ENCODE measurements at regions not wholly inside any gene's neighbourhood (a gene's known extent, or its start where the extent isn't known, plus 50 kb on each side); places are given as distances from the start of the nearest gene placed in this dataset.

DNA sequence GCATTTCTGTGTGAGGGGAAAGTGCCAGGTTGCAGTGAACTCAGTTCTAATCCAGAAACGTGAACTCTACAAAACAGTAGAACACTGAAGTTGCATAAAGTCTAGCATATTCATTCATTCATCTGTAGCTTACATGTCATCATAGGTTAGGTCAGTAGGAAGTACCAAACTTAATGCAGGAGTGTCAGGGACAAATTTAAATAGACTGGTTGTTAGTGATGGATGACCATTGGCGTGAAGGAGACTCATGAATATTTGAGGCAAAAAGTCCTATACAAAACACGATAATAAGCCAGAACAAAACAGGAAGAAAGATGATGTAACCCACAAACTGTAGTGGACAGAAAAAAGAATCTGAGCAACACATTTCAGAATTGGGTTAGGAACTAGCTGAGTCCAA is 592.8 kb upstream of the PCDH10 start:
- no peaks in the 10 kb centered on the region for H3K36me3 ChIP-seq (ENCODE audit: control insufficient read depth, insufficient read depth, low read length)
- no peaks in the 10 kb centered on the region for H3K27me3 ChIP-seq (ENCODE audit: control insufficient read depth, insufficient read depth, low read length)
- POLR2A ChIA-PET, result no interaction called here
- CTCF ChIA-PET, result no interaction called here
- TF ChIP-seq, protein P1, sequence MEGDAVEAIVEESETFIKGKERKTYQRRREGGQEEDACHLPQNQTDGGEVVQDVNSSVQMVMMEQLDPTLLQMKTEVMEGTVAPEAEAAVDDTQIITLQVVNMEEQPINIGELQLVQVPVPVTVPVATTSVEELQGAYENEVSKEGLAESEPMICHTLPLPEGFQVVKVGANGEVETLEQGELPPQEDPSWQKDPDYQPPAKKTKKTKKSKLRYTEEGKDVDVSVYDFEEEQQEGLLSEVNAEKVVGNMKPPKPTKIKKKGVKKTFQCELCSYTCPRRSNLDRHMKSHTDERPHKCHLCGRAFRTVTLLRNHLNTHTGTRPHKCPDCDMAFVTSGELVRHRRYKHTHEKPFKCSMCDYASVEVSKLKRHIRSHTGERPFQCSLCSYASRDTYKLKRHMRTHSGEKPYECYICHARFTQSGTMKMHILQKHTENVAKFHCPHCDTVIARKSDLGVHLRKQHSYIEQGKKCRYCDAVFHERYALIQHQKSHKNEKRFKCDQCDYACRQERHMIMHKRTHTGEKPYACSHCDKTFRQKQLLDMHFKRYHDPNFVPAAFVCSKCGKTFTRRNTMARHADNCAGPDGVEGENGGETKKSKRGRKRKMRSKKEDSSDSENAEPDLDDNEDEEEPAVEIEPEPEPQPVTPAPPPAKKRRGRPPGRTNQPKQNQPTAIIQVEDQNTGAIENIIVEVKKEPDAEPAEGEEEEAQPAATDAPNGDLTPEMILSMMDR (IDR thresholded peaks at IDR 0.05; ENCODE audit: insufficient read depth, low read depth, low read length), result no peak
- DNase-seq (ENCODE audit: low read depth), result no peak
- H3K4me3 ChIP-seq (ENCODE audit: low read depth, low read length), result no peak overlapping the region

DNA sequence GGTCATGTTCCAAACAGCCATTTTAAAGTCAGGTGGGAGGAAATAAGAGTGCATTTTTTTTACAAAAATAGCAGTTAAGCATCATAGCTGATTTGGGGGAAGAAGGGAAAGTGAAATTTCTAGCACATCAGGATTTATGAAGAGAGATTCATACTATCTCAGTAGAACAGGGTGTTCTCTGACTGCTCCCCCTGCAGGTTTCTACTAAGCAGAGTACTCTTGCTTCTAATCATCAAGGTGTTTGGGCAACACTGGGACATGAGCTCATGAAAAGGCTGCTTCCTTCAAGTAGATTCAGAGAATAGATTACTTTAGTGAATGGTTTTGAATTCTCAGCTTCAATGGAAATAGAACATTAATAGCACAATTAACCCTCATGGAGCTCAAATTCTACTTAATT is 591.4 kb upstream of the PCDH10 start:
- Histone ChIP-seq H3K27me3 (ENCODE audit: control insufficient read depth, insufficient read depth, low read length) (no peaks in the 10 kb centered on the region), H3K36me3 (ENCODE audit: control insufficient read depth, insufficient read depth, low read length) (no peaks in the 10 kb centered on the region), H3K4me3 (ENCODE audit: low read depth, low read length) (no peak overlapping the region)
- TF ChIP-seq, protein P1 (IDR thresholded peaks at IDR 0.05; ENCODE audit: insufficient read depth, low read depth, low read length), result no peak
- DNase-seq (ENCODE audit: low read depth), result no peak
- ChIA-PET POLR2A (no interaction called here), CTCF (interaction anchor here (1.2 kb wide), 1 partner anchor 29 kb away, joined by 3 read pairs; no protein-coding TSS in a partner anchor)

DNA sequence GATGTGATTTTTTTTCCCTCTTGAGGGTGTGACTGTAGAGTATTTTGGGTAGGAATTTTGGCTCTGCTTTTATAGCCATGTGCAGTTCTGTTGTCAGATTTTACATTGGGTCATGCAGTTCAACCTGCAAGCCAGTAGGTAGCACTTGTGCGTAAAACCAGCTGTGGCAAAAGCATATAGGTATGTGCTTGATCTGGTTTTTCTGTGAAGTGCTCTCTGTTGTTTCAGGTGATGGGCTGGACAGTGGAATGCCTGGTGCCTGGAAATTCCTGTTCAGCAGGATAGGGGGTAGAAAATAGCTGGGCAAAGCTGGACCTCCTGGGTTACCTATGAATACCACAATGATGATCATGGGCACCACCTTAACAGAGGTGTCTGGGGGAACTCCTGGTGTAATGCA is 584.2 kb upstream of the PCDH10 start:
- ChIA-PET POLR2A (no interaction called here), CTCF (no interaction called here)
- TF ChIP-seq, protein P1 (IDR thresholded peaks at IDR 0.05; ENCODE audit: insufficient read depth, low read depth, low read length), result no peak
- Histone ChIP-seq H3K27me3 (ENCODE audit: control insufficient read depth, insufficient read depth, low read length) (no peaks in the 10 kb centered on the region), H3K36me3 (ENCODE audit: control insufficient read depth, insufficient read depth, low read length) (no peaks in the 10 kb centered on the region), H3K4me3 (ENCODE audit: low read depth, low read length) (no peak overlapping the region)
- DNase-seq (ENCODE audit: low read depth), result no peak

DNA sequence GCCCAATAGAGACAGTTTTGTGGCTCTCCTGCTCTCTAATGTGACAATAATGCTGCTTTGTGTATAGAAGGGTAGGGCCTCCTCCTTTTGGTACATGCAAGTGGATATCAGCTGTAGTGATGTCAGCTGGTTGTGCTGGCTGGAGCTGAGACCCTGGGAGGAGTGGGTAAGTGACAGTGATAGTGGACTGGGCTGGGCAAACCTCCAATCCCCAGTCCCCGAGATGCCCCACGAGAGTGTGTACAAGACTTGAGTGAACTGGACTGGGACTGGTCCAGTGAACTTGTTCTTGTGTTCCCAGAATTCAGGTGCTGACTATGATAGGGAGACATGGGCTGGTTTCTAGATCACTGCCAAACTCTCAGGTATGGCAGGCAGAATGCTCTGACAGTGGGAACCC is 583.6 kb upstream of the PCDH10 start:
- no peaks in the 10 kb centered on the region for H3K27me3 ChIP-seq (ENCODE audit: control insufficient read depth, insufficient read depth, low read length)
- H3K4me3 ChIP-seq (ENCODE audit: low read depth, low read length), result no peak overlapping the region
- no peaks in the 10 kb centered on the region for H3K36me3 ChIP-seq (ENCODE audit: control insufficient read depth, insufficient read depth, low read length)
- DNase-seq (ENCODE audit: low read depth), result no peak
- TF ChIP-seq, protein P1 (IDR thresholded peaks at IDR 0.05; ENCODE audit: insufficient read depth, low read depth, low read length), result no peak
- CTCF ChIA-PET, result no interaction called here
- POLR2A ChIA-PET, result no interaction called here

DNA sequence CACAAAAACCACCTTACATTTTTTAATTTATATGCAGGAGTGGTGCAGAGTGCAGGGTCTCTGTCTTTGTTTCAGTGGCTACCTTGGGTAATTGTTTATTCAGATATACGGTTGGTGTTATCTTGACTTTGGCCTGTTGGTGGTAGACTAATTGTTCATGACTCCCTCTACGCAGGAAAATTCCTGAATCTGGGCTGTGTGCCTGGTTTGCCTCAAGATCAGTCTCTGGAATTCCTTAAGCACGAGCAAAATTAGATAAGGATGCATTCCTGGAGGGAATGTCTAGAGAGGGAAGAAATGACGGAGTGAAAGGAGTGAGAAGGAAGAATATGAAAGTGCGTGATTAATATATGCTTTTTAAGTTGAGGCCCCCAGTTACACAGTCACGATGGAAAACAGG is 576.9 kb upstream of the PCDH10 start:
- POLR2A ChIA-PET, result no interaction called here
- CTCF ChIA-PET, result no interaction called here
- TF ChIP-seq, protein P1 (IDR thresholded peaks at IDR 0.05; ENCODE audit: insufficient read depth, low read depth, low read length), result no peak
- Histone ChIP-seq H3K4me3 (ENCODE audit: low read depth, low read length) (no peak overlapping the region), H3K27me3 (ENCODE audit: control insufficient read depth, insufficient read depth, low read length) (no peaks in the 10 kb centered on the region), H3K36me3 (ENCODE audit: control insufficient read depth, insufficient read depth, low read length) (no peaks in the 10 kb centered on the region)
- no peak for DNase-seq (ENCODE audit: low read depth)
